PC-9 (cell line): ENCODE measurements at regions not wholly inside any gene's neighbourhood (a gene's known extent, or its start where the extent isn't known, plus 50 kb on each side); places are given as distances from the start of the nearest gene placed in this dataset.

Experiments
- EZH2 ChIP-seq: fragments of 200-600 bp; sonication (generic); IDR thresholded peaks from 2 replicates; pipeline ENCODE4 v1.8.0; 2017; ENCODE audit warnings: antibody characterized with exemption, low read depth
- TF ChIP-seq, protein P1 (sequence below): fragments of 200-600 bp; sonication (generic); conservative IDR thresholded peaks from 2 replicates; pipeline ENCODE4 v1.6.1; 2017; ENCODE audit warnings: mixed run types, antibody characterized with exemption, mild to moderate bottlenecking, moderate library complexity

GRCh38 chr2:171214093-171214492 is 53.4 kb upstream of the TLK1 start:
- TF ChIP-seq, protein P1, sequence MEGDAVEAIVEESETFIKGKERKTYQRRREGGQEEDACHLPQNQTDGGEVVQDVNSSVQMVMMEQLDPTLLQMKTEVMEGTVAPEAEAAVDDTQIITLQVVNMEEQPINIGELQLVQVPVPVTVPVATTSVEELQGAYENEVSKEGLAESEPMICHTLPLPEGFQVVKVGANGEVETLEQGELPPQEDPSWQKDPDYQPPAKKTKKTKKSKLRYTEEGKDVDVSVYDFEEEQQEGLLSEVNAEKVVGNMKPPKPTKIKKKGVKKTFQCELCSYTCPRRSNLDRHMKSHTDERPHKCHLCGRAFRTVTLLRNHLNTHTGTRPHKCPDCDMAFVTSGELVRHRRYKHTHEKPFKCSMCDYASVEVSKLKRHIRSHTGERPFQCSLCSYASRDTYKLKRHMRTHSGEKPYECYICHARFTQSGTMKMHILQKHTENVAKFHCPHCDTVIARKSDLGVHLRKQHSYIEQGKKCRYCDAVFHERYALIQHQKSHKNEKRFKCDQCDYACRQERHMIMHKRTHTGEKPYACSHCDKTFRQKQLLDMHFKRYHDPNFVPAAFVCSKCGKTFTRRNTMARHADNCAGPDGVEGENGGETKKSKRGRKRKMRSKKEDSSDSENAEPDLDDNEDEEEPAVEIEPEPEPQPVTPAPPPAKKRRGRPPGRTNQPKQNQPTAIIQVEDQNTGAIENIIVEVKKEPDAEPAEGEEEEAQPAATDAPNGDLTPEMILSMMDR, result no peak
- no peak for TF ChIP-seq EZH2
